GM21619 (cell line): ENCODE measurements at regions not wholly inside any gene's neighbourhood (a gene's known extent, or its start where the extent isn't known, plus 50 kb on each side); places are given as distances from the start of the nearest gene placed in this dataset.
"Not testable (repeated sequence)": the region's sequence is repeated elsewhere in the genome, so short reads cannot be mapped to it uniquely, and the experiment has no call there.

ENCODE experiments used
- ATAC-seq: cut with Tn5 transposase; IDR thresholded peaks from one replicate; pipeline ENCODE4 v1.9.1; 2021; ENCODE audit not compliant: unreplicated experiment

DNA sequence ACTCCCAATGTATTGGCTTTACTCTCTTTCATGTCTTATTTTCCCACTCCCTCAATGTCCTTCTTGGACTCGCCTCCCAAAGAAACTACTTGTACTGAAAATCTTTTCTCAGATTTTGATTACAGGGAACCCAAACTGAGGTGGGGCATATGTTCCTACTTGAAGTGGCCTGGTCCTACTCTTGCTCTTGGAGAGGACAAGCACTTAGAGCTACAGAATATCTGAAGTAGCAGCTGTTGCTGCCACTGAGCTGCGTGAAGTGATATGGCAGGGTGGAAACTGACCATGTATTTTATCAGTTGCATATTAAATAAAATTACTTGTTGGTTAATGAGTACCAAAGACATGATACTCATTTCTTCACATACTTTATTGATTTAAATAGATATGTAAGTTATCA, 129.5 kb downstream of the TSEN15 start:
- no peak for ATAC-seq

DNA sequence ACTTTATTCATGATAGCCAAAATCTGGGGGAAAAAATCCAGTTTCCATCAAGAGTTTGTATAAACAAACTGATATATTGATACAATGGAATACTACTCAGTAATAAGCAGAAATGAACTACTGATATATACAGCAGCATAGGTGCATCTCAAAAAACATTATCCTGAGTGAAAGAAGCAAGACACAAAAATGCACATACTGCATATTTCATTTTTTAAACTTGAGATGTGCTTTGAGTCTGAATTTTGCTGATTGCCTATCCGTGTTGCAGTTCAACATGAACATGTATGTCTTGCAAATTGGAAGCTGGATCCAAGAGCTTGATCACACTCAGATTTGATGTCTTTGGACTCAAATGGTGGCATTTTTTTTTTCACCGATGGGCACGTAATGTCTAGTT, 132.4 kb downstream of the TSEN15 start:
- ATAC-seq = no peak

- ATAC-seq = not testable (repeated sequence)
Measured at GRCh38 chr1:184184614-184185013, 133.1 kb downstream of the TSEN15 start.

DNA sequence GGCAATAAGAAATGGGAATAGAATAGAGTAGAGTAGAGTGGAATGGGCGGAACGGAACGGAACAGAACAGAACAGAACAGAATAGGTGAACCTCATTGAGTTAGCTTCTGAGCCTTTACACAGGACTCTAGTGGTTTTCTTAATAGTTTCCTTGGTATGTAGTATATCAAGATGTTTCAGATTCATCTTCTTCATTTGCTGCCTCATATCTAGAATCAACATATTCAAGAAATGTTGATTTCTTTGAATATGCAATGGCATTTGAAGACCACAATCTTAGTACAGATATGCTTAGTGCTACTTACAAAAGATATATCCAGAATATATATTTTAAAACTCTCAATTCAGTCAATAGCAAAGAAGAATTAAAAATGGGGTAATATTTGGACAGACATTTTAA, 133.8 kb downstream of the TSEN15 start:
- no peak for ATAC-seq

DNA sequence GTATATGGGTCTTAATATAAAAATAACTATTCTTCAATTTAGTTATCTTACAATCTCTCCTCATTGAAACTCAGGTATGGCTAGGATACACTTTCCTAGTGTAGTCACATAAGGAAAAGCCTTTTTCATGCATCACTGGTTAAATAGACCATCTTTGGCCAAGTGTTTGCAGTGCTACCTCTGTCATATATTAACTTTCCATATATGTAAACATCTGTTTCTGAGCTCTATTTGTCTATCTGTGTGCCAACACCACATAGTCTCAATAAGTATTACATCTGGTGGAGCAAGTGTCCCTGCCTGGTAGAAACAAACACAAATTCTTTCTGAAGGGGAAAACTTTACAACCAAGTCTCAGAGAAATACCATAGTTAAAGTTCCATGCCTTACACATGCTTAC, 134.6 kb downstream of the TSEN15 start:
- ATAC-seq = no peak

- no peak for ATAC-seq
Measured at GRCh38 chr1:184187097-184187496, 135.6 kb downstream of the TSEN15 start.

- ATAC-seq = no peak
Measured at GRCh38 chr1:184188037-184188436, 136.5 kb downstream of the TSEN15 start.

DNA sequence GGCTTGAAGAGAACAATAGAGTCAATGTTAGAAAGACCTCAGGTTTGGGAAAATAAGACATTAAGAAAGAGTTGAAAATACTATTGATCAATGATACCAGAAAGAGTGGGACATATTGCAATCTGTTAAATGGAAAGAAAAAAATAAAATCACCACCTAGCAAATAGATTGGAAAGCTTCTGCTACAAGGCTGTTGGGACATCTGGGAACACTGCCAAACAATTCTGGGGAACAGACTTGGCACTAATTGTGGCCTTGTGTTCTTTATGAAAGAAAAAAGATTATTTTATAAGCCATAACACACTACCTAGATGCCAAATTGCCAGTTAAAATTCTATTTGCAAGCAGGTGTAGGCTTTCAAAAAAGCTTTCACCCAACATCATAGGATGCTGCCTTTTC, 137.8 kb downstream of the TSEN15 start:
- ATAC-seq = no peak

DNA sequence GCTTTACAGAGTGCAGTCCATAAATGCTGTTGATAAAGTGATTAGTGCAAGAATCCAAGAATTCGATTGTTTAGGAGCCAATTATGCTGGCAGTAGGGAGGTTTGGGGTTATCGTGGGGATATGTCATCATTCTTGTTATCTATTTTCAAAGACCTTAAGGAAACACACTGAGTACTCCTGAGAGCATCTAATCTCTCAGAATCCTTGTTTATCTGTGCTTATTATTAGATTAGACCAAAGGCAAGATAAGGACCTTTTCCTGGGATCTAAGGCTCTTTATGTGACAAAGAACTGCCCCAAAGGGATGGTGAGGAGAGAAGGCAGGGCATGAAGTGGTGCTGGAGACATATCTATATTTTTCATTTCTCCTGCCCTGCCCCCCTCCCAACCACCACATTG, 139.1 kb downstream of the TSEN15 start:
- ATAC-seq = no peak

DNA sequence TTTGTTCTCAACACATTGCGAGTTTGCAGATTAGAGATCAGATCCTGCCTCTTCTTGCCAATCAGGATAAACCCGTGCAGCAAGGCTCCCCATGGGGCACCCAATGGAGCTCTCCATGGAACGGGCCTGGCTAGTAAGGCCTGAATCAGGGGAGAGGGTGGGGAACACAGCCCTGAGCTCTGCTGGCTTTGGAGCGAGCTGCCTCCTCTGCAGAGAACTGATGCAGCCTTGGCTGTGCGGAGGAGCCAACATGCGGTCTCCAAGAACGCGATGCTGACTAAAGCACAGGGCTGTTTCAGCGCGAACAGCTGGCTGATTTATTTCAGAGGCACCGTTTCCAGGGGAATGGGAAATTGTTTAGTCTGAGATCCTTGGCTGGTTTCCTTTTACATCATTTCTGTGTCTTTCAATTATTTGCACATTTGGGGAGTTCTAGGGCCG, 139.7 kb downstream of the TSEN15 start:
- ATAC-seq = no peak

- no peak for ATAC-seq
Measured at GRCh38 chr1:184192796-184193195, 141.3 kb downstream of the TSEN15 start.

DNA sequence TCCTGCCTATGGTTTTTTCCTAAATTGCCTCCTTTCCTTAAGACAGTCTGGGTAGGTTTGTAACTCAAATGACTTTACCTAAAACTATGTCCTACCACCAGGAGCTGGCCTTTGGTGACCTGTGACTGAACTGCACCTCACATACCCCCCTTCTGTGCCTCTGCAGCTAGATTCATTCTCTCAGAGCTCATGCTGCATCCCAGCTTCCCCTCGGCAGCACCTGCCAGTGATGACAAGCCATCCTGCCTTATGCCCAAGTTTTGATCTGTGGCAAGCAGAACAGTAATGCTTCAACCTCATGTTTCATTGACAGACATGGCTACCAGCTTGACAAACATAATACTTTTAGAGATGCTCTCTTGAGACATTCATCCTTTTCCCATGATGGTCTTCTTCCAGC, 141.9 kb downstream of the TSEN15 start:
- ATAC-seq = no peak

DNA sequence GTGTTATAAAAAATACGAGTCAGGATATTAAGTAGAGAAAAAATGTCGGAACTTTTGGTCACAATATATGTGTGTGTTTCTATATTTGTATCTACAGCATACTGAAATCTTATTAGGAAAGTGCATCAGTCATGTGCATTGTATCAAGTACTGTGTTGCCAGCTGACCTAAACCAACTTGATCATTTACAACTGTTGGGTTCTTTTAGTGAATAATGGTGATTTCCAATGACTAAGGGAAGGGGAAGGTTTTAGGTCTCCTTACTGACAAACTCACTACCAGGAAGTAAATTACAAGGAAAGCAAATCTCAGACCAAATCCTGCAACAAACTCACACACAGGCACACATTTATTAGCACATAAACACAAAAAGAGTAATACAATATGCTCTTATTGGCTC, 142.7 kb downstream of the TSEN15 start:
- no peak for ATAC-seq

- ATAC-seq = not testable (repeated sequence)
Measured at GRCh38 chr1:184195722-184196121, 144.2 kb downstream of the TSEN15 start.

DNA sequence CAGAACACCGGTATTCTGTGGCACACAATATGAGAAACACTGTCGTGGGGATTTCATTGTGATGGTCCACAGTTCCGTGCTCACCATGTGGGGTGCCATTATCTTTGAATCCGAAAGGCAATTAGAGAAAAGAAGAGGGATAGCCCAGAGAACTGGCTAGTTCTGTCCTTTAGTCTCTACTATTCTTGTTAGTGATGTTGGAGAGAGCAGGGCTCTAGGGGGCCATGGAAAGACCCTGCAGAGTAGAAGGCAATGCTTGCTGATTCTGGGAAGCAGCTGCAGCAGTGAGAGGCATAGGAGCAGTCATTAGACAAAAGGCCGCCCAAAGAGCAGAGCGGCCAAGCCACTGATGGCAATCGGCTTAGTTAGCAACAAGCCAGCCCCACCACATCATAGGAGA, 146.3 kb downstream of the TSEN15 start:
- ATAC-seq = no peak

- ATAC-seq = no peak
Measured at GRCh38 chr1:184199036-184199435, 147.5 kb downstream of the TSEN15 start.

DNA sequence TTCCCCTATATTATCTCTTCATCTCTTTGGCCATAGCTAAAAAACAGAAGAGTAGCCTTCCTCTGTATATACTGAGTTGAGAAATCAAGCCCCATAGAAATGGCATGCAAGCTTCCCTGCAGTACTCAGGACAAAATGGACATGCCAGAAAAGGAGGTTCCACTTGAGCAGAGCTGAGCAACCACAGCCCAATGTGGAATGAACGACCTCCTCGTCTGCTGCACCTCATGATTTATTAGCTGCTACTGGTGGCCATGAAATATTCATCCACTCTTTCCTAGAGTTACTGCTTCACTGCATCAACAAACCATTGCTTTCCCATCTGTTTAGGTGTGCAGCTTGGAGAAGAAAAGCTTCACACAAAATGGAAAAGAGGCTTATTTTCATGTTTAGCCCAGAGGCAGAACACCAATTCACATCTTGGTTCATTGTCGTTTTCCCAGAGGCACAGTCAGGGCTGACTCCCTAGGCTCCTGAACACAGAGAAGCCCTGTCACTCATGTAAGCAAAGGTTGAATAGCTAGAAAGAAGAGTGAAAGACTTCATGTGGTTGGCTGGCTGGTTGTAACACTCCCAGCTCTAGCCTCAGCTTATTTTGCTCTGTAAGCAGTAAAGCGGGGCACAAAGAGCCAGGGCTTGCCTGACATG, 148.0 kb downstream of the TSEN15 start:
- ATAC-seq = no peak

GRCh38 chr1:184208622-184209021, 157.1 kb downstream of the TSEN15 start:
- ATAC-seq = no peak

- ATAC-seq = no peak
Measured at GRCh38 chr1:184210031-184210430, 158.5 kb downstream of the TSEN15 start.

- ATAC-seq = no peak
Measured at GRCh38 chr1:184210862-184211261, 159.3 kb downstream of the TSEN15 start.

DNA sequence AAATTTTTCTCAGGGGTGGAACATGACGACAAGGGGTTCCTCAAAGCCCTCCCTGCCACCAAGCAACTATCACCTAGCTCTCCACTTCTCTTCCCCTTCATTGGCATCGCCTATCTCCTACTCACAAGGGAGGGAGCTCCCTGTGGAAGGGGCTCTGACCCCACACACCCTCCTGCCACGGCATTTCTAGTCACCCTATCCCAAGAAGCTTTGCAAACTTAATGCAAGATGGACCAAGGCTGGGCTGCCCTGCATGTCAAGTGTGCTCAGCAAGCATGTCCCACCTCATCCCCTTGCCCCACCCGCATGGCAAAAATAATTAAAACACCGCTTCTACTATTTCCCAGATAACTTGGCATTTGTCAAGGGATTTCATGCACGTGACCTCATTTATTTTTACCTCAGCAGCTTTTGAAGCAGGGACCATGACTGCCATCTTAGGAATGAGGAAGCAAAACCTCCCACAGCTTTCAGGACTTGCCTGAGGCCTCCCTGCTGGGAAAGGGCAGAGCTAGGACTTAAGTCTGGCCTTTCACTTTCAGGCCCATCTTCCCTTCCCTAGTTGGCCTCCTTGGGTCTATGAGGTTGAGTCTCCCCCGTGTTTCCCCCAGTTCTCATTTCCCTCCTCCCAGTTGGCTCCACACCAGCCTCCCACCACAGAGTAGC, 161.3 kb downstream of the TSEN15 start:
- ATAC-seq = no peak

GRCh38 chr1:184214128-184214527, 162.6 kb downstream of the TSEN15 start:
- ATAC-seq = no peak
